Ectodermal cell (in vitro differentiated cells): ENCODE measurements at regions not wholly inside any gene's neighbourhood (a gene's known extent, or its start where the extent isn't known, plus 50 kb on each side); places are given as distances from the start of the nearest gene placed in this dataset.

Experiments
- H3K27ac ChIP-seq: 2 replicates; pipeline ENCODE4 v1.7.0; 2013; ENCODE audit warnings: mild to moderate bottlenecking, low read depth, low read length; ENCODE audit not compliant: insufficient read depth, poor library complexity, severe bottlenecking
- H3K27me3 ChIP-seq: 2 replicates; pipeline ENCODE4 v1.7.0; 2013; ENCODE audit warnings: mild to moderate bottlenecking, low read length; ENCODE audit not compliant: insufficient read depth, control insufficient read depth, poor library complexity, severe bottlenecking
- H3K36me3 ChIP-seq: one replicate; pipeline ENCODE4 v1.7.0; 2013; ENCODE audit warnings: low read length; ENCODE audit not compliant: control insufficient read depth, insufficient read depth
- H3K4me1 ChIP-seq: one replicate; pipeline ENCODE4 v1.7.0; 2013; ENCODE audit warnings: low read length; ENCODE audit not compliant: control insufficient read depth, insufficient read depth
- H3K4me3 ChIP-seq: 2 replicates; pipeline ENCODE4 v1.7.0; 2013; ENCODE audit warnings: low read depth, low read length, control low read depth; ENCODE audit not compliant: insufficient read depth
- H3K9me3 ChIP-seq: 2 replicates; pipeline ENCODE4 v1.7.0; 2013; ENCODE audit warnings: mild to moderate bottlenecking, low read length, moderate library complexity; ENCODE audit not compliant: control insufficient read depth
- WGBS, 2 experiments: methylation state at CpG; one replicate each; pipeline ENCODE4 v1.1.7; 2013; ENCODE audit warnings: missing lambda C conversion rate in 2 of 2; 5-methylcytosine and 5-hydroxymethylcytosine counted together

DNA sequence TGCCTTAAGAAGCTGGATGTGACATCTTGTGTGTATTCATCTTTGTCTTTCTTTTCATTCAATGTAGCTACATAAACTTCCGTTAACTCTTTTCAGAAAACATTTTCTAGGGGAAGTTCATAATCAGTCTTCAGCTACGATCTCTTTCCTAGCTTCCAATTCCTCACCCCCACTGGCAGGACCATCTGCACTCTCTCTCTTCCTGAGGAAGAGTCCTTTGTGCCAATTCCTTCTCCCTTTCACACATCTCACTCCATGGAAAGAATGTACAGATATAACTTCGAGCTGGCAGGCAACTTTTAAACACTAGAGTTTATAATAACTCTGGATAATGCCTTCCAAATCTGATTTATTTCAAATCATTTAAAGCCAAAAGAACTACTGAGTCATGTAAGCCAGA is 495.7 kb downstream of the GALC start:
- H3K4me3 ChIP-seq = no peak overlapping the region
- WGBS, 2 experiments = 90 to 97% methylated on average over 3 of the region's 3 CpGs
- no peaks in the 10 kb centered on the region for H3K36me3 ChIP-seq
- no peak overlapping the region for H3K27ac ChIP-seq
- no peaks in the 10 kb centered on the region for H3K27me3 ChIP-seq
- H3K4me1 ChIP-seq = no peaks in the 10 kb centered on the region
- no peaks in the 10 kb centered on the region for H3K9me3 ChIP-seq

DNA sequence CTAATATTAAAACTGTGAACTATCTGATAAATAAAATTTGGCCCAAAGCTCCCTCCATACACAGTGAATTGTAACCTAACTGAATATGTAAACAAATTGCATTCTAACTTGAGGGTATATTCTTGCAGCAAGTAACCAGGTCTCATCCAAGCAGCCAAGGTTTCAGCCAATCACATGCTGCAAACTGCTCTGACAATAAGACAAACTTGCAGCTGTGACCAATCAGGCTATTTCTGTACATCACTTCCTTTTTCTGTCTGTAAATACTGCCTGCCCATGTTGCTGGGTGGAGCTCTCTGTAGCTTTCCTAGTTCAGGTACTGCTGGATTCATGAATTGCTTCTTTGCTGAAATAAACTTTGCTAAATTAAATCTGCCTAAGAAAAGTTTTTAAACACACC is 499.0 kb downstream of the GALC start:
- Histone ChIP-seq H3K27ac (no peak overlapping the region), H3K4me3 (no peak overlapping the region), H3K4me1 (no peaks in the 10 kb centered on the region), H3K27me3 (no peaks in the 10 kb centered on the region), H3K36me3 (no peaks in the 10 kb centered on the region), H3K9me3 (no peaks in the 10 kb centered on the region)

DNA sequence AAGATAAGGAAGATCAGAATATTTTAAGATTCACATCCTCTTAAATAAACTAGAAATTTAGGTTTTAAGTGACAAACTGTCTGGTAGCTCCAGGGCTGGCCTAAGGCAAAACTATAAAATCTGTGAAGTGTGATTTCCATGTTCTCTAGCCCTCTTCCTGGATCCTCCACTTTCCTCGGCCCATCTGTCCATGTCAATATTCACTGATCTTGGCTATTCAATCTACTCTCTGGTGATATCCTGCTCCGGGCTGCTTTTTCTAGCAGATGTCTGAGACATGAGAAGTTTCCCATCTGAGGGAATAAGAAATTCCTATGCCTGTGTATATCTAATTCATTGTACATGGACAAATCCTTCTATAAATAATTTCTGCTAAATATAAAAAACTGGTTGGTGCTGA is 500.4 kb downstream of the GALC start:
- H3K27ac ChIP-seq = no peak overlapping the region
- H3K4me1 ChIP-seq = no peaks in the 10 kb centered on the region
- H3K36me3 ChIP-seq = no peaks in the 10 kb centered on the region
- 97 to 100% methylated on average over 1 to 2 of the region's 2 CpGs for WGBS, 2 experiments
- no peaks in the 10 kb centered on the region for H3K9me3 ChIP-seq
- no peaks in the 10 kb centered on the region for H3K27me3 ChIP-seq
- H3K4me3 ChIP-seq = no peak overlapping the region

DNA sequence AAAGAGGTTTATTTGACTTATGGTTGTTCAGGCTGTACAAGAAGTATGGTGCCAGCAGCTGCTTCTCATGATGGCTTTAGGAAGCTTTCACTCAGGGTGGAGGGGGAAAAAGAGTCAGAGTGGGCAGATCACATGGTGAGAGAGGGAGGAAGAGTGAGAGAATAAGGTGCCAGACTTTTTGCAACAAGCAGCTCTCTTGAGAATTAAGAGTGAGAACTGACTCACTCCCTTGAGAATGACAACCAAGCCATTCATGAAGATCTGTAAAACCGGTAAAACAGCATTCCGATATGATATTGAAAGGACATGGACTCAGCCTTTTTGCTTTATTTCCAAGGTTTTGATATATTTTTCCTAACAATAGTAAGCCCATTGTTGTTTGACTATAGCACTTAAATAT is 501.2 kb downstream of the GALC start:
- 86 to 89% methylated on average over 2 of the region's 2 CpGs for WGBS, 2 experiments
- no peak overlapping the region for H3K4me3 ChIP-seq
- no peaks in the 10 kb centered on the region for H3K27me3 ChIP-seq
- no peaks in the 10 kb centered on the region for H3K36me3 ChIP-seq
- H3K27ac ChIP-seq = no peak overlapping the region
- no peaks in the 10 kb centered on the region for H3K9me3 ChIP-seq
- no peaks in the 10 kb centered on the region for H3K4me1 ChIP-seq

DNA sequence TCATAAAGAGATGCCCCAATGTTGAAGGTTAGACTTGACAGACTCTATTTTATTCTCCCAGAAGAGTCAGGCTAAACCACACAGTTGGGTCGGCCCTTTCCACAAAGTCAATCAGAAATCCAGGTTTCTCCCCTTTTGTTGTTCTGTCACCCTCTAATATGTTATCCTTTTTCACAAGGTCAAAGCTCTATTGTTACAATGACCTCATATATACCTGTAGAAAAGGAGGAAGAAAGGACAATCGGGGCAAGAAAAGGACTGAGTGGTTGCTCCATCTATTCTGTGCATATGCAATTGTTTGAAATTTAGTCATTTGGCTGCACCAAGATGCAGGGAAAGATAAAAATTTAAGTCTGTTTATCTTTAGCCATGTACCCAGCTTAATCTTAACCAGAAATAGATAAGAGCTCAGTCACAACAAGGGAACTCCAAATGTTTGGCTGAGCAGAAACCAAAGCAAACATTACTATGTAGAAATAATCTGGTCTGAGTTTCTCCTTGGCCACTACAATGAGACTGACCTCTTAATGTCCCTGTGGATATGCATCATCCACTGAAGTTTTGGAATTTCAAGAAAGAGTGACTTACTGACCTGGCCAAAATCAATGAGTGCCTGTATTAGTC is 503.7 kb downstream of the GALC start:
- WGBS, 2 experiments = 88 to 94% methylated on average over 2 of the region's 2 CpGs
- H3K36me3 ChIP-seq = no peaks in the 10 kb centered on the region
- no peak overlapping the region for H3K27ac ChIP-seq
- H3K4me3 ChIP-seq = no peak overlapping the region
- H3K4me1 ChIP-seq = no peaks in the 10 kb centered on the region
- H3K9me3 ChIP-seq = no peaks in the 10 kb centered on the region
- no peaks in the 10 kb centered on the region for H3K27me3 ChIP-seq

DNA sequence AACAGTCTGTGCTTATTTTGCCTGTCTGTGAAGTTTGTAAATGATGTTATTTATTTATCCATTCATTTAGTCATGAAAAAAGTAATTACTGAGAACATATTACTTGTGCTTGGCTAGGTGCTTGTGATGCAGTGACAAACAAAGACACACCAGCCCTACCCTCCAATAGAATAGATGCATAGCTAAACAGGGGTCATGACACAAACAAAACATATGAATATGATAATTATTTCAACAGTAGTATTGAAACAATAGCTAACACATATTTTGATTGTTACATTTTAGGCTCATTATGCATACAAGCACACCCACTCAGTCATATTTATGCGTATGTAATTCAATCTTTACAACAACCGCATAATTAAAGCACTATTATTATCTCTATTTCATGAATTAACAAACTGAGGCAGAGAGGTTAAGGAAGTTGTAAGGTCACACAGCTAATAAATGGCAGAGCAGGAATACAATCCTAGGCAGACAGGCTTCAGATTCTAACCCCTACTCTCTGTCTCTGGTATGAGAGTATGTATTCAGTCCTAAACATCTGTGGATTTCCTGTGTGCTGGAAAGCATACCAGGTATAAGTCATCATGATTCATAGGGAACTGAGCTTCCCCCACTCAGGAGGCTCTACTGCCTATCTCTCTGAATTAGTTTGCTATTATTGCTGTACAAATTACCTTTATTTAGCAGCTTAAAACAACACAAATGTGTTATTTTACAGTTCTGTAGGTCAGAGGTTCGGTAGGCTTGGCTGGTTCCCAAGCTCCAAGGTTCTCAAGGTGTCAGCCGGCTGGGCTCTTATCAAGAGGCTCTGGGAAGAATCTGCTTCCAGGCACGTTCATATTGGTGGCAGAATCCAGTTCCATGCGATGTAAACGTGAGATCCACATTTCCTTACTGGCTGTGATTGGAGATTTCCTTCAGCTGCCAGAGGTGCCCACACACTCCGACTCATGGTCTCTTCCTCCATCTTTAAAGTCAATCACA is 509.4 kb downstream of the GALC start:
- H3K9me3 ChIP-seq = no peaks in the 10 kb centered on the region
- H3K27me3 ChIP-seq = no peaks in the 10 kb centered on the region
- no peaks in the 10 kb centered on the region for H3K4me1 ChIP-seq
- no peak overlapping the region for H3K27ac ChIP-seq
- no peaks in the 10 kb centered on the region for H3K36me3 ChIP-seq
- H3K4me3 ChIP-seq = no peak overlapping the region
- WGBS, 2 experiments = 93 to 94% methylated on average over 6 to 8 of the region's 8 CpGs

DNA sequence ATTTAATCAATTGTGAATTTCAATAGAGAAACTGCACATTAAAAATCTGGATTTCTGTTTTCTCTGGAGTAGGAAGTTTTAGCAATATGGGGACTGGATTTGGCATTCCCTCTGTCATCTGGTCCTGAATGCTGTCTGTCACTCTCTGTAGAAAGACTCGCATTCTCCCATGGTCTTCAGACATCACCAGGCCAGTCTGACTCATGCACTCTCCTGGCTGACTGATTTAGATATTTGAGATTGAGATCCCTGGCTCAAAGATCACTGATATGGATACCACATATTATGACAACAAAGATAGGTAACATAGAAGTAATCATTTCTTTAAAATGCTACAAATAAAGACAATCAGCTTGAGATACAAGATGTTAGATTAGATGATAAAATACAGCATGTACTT is 524.5 kb downstream of the GALC start:
- no peak overlapping the region for H3K27ac ChIP-seq
- H3K9me3 ChIP-seq = no peaks in the 10 kb centered on the region
- no peaks in the 10 kb centered on the region for H3K36me3 ChIP-seq
- 91 to 100% methylated on average over 1 of the region's 1 CpG for WGBS, 2 experiments
- no peaks in the 10 kb centered on the region for H3K27me3 ChIP-seq
- no peaks in the 10 kb centered on the region for H3K4me1 ChIP-seq
- no peak overlapping the region for H3K4me3 ChIP-seq

DNA sequence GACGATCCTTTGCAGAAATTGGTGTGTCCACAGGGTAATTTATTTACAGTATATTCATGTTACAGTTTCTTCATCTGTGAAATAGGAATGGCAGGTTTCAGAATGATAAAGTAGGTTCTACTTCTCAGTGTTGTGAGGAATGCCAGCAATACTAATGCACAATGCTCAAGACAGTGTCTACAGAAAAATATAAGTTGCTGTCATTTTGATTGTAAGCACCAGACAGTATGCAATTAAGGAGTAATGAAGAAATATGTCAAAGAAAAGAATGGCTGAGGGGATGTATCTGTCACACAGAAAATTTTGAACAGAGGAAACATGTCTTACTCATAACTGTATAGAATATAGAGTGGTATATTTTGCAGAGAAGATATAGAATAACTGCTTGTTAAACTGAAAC is 525.4 kb downstream of the GALC start:
- H3K4me1 ChIP-seq = no peaks in the 10 kb centered on the region
- H3K27ac ChIP-seq = no peak overlapping the region
- no peaks in the 10 kb centered on the region for H3K9me3 ChIP-seq
- 96 to 100% methylated on average over 1 of the region's 1 CpG for WGBS, 2 experiments
- H3K27me3 ChIP-seq = no peaks in the 10 kb centered on the region
- no peak overlapping the region for H3K4me3 ChIP-seq
- H3K36me3 ChIP-seq = no peaks in the 10 kb centered on the region

DNA sequence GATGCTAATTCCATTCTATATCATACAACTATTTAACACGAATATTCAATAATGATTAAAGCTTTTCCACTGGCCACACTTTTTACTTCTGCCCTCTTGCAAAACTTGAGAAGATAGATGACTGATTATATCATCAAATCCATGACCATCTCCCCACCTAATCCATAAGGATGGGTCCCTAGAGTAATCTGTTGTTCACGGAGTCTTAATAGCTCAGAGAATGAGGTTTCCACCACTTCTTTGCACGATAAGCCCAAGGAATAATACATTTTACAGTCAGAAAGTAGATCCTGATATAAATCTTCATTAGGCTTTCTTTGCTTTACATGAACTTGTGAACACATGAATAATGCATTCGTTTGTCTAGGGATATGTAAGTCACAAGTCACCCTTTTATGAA is 527.2 kb downstream of the GALC start:
- H3K36me3 ChIP-seq = no peaks in the 10 kb centered on the region
- H3K27ac ChIP-seq = no peak overlapping the region
- no peaks in the 10 kb centered on the region for H3K27me3 ChIP-seq
- 91% methylated on average over 4 of the region's 4 CpGs for WGBS, 2 experiments
- no peaks in the 10 kb centered on the region for H3K9me3 ChIP-seq
- no peak overlapping the region for H3K4me3 ChIP-seq
- no peaks in the 10 kb centered on the region for H3K4me1 ChIP-seq

DNA sequence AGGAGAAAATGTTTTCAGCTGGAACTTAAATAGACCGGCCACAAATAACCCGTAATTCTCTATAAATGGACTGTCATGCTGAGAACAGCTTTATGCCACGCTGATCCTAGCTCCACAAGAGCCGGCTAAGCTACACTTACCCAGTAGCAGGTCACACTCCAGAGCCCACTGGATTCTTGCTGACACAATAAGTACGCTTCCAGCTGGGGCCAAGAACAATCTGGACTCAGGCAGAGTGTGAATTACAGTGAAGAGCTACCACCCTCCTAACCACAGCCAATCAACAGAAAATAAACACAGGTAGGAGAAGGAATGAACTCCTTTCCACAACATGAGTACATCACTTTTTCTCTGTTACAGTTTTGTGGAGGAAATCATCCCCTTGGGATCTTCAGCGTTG is 531.3 kb downstream of the GALC start:
- no peaks in the 10 kb centered on the region for H3K9me3 ChIP-seq
- H3K4me1 ChIP-seq = no peaks in the 10 kb centered on the region
- H3K27me3 ChIP-seq = no peaks in the 10 kb centered on the region
- 73 to 76% methylated on average over 6 of the region's 6 CpGs for WGBS, 2 experiments
- no peak overlapping the region for H3K27ac ChIP-seq
- H3K36me3 ChIP-seq = no peaks in the 10 kb centered on the region
- no peak overlapping the region for H3K4me3 ChIP-seq
